LHCN-M2 (cell line): ENCODE measurements at regions not wholly inside any gene's neighbourhood (a gene's known extent, or its start where the extent isn't known, plus 50 kb on each side); places are given as distances from the start of the nearest gene placed in this dataset.
"Not testable (repeated sequence)": the region's sequence is repeated elsewhere in the genome, so short reads cannot be mapped to it uniquely, and the experiment has no call there.

Experiments
- DNase-seq: peaks from one replicate; pipeline ENCODE4 v3.0.0-alpha.2; 2012; ENCODE audit warnings: low read depth

DNA sequence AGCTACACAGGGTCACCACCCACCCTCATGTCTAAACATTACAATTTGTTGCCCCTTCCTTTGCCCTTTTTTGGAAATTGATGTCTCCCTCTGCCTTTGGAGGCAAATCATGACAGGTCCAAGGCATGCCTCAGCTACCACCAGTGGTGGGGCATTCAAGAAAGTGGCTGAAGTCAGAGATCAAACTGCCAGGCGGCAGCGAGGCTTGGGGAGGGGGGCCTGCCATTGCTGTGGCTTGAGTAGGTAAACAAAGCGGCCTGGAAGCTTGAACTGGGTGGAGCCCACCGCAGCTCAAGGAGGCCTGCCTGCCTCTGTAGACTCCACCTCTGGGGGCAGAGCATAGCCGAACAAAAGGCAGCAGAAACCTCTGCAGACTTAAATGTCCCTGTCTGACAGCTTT lies 152.0 kb upstream of the ATP2B2 start:
- DNase-seq, result not testable (repeated sequence)

DNA sequence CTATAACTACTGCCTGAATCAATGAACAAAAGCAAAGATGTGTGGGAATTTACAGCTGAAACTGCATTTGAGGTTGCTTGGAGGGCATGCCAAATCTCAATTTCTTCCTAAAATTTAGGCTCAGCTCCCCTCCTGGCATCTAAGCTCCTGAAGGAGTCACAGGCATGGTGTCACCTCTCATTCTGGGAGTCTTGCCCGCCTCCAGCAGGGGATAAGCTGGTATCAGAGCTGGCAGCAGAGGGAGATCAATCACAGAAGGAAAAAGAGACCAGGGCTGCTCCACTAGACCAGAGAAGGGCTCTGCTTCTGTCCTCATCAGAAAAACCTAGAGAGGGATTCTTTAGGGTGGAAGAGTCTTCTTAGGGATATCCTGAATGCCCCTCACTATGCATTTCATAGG lies 150.4 kb upstream of the SLC6A11 start:
- DNase-seq, result no peak

DNA sequence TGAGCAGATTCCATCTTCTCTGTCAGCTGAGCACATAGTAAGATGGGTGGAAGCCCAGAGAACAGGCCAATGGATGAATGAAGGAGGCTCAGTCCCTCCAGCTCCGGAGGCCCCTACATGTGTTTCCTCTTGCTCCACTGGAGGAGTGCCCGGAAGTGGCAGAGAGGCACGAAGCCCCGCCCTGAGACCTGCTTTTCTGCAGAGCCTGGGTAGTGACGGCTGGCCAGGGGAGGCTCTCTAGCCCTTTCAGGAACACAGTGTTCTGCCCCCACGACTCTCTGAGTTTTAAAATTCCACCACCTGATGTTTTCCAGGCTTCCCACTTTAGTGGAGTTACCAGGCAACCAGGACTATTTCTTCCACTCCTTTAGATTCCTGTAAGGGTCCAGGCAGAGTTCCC lies 149.4 kb upstream of the SLC6A11 start:
- no peak for DNase-seq

DNA sequence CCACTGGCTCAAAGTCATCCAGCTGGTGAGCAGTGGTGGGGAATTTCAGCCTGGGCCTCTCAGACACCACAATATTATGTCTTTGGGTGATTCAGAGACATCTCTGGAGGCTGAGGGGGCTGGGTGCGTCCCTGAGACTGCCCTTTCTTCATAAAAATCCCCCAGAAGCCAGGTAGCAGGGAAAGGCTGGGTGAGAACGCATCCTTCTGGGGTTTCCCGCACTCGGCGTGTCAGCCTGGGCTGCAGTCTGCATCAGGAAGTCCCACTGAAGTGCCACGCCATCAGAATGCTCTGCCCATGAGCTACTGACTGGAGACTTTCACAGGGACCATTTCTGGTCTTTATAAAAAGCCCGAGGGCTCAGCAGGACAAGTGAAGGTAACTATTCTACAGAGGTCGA lies 148.8 kb upstream of the SLC6A11 start:
- DNase-seq, result no peak

DNA sequence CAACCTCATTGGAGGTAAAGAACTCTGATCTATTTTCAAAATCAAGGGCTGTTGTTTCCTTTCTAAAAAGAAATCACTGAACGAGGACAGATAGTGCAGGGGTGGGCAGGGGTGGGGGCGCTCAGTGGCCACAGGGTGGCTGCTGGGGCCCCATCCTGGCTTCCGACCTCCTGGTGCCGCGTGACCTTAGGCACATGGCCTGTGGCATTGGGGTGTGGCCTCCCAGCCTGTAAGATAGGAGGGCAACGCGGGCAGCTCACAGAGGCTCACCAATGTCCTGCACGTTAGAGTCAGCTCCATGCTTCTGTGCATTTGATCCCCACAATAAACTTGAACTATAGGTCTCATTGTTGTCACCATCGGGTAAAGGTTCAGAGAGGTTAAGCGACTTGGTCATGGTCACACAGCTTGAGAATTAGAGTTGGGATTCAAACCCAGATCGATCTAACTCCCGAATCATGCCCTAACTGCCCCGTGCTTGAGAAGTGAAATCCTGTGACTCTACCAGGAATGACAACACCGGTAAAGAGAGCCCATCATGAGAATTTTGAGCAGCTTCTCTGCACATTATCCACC lies 148.0 kb upstream of the SLC6A11 start:
- DNase-seq, result no peak

DNA sequence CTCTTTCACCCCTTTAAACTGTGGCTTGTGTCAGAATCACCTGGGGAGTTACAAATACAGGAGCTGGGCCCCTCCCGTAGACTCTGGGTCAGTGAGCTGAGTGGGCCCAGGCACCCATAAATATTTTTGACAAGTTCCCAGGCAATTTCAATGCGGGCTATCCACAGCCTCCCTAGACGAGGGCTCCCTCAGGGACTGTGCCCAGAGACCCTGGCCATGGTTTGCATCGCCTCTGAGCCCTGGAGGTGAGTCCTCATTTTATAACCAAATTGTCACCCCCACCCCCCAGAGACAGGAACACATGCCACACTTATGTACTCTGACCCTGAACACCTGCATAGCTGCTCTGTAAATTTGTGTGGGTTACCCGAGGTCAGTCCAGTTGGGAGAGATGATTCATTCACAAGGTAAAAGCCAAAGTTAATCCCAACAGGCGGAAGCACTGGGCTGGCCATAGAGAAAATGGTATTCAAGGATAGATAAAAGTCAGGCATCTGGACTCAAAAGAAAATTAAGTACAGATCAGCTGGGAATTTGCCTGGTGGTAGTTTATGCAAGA lies 146.5 kb upstream of the SLC6A11 start:
- no peak for DNase-seq

DNA sequence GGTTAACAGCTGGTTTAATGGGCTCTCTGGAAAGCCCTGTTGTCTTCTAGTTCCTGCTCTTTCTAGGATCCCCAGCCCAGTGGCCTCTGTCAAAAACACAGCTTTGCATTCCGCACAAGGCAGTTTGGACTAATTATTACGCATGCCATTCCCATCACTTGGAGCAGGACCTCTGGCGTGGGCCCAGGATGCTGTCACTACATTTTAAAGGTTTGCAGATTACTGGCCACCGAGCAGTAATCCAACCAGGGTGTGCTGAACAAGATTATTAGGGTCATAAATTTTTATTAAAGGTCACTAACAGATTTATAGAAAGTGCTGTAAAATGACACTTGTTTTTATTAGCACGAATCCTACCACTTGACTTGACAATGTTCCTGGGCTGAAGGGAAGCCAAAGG lies 143.6 kb upstream of the SLC6A11 start:
- DNase-seq, result no peak

DNA sequence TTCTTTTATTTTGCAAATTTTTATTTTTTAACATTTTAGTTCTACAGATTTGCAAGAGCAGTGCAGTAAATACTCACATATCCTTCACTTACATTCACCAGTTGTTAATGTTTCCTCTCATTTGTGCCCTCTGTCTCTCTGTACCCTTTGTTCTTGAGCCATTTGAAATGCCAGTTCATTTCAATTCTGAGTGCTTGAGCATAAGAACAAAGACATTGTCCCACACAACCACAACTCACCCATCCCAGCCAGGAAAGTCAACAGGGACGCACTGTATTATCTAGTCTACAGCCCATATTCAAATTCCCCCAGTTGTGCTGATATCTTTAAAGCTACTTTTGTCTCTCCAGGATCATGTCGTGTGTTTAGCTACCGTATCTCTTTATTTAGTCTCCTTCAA lies 141.4 kb upstream of the SLC6A11 start:
- no peak for DNase-seq

DNA sequence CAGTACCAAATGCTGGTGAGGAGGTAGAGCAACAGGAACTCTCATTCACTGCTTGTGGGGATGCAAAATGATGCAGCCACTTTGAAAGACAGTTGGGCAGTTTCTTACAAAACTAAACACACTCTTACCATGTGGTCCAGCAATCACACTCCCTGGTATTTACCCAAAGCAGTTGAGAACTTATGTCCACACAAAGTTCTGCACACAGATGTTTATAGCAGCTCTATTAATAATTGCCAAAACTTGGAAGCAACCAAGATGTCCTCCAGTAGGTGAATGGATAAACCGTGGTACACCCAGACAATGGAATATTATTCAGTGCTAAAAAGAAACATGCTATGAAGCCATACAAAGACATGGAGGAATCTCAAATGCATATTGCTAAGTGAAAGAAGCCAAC lies 139.1 kb upstream of the SLC6A11 start:
- no peak for DNase-seq

DNA sequence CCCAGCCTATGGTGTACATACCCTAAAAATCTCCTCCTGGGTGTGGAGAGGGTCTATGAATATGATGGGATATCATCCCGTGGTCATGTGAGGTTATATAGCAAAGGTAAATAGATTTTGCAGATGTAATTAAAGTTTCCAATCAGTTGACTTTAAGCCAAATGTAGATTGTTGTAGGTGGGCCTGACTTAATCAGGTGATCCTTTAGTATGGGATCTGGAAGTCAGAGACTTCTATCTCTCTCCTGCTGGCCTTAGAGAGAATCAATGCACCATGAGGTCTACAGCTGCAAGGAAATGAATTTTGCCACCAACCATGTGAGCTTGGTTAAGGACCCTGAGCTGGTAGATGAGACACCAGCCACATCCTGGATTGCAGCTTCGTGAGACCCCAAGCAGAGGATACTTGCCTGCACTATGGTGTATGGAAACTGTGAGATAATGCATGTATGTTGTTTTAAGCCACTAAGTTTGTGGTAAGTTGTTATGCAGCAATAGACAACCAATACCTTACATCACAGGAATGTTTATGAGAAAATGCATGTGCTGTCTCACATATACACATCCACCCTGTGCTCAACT lies 137.1 kb upstream of the SLC6A11 start:
- DNase-seq, result no peak

DNA sequence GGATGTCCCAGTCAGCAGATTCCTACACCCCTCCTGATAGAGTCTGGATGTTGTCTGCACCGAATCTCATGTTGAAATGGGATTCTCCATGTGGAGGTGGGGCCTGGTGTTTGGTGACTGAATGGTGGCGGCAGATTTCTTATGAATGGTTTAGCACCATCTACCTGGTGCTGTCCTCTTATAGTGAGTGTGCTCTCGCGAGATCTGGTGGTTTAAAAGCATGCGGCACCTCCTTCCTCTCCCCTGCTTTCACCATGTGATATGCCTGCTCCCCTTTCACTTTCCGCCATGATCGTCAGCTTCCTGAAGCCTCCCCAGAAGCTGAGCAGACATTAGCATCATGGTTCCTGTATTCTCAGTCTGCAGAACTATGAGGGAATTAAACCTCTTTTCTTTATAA lies 135.2 kb upstream of the SLC6A11 start:
- DNase-seq, result no peak

DNA sequence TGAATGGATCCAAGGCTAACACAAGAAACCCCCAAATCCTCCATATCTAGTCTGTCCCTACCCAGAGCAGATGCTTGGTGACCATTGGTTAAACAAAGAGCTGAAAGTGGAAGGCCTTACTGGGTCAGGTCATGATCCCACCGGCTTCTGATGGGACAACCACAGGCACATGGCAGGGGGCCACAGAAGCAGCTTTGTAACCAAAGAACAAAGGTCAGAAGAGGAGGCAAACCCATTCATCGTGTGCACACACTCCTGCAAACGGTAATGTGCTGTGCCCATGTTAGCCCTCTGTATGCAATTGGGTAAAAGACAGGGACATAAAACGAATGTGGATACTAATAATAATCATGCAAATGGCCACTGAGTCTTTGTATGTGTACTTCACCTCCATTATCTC lies 133.3 kb upstream of the SLC6A11 start:
- no peak for DNase-seq

DNA sequence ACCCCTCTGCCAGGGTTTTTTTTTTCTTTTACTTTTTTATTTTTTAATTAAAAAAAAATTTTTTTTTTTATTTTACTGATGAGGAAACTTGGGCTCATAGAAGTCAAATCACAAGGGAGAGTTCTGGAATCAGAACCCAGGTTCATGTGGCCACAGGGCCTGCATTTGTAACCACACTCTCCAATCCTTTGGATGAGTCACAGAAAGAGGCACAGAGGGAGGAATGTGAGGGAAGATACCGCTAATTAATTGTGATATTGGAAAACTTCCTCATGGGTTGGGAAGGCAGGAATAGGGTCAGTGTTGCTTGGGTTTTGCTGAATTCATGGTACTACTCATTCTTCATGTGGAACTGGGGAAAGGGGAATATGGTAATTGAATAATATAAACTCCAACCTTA lies 132.9 kb upstream of the SLC6A11 start:
- DNase-seq, result no peak

DNA sequence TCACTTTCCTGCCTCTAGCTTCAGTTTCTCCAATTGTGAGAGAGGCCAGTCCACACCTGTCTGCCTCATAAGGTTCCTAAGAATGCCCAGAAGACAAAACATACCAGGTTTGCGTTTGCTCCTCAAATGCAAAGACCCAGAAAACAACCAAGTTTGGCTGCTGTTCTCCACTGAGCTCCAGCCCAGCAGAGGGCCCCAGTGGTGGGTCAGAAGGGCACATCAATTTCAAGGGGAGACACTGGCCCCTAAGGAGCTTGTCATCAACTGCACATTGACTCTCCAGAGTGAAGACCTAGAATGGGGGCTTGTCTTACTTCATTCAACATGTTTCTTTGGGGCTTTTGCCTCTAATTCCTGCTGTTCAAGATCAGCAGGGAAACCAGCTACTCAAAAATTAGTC lies 127.9 kb upstream of the SLC6A11 start:
- no peak for DNase-seq

DNA sequence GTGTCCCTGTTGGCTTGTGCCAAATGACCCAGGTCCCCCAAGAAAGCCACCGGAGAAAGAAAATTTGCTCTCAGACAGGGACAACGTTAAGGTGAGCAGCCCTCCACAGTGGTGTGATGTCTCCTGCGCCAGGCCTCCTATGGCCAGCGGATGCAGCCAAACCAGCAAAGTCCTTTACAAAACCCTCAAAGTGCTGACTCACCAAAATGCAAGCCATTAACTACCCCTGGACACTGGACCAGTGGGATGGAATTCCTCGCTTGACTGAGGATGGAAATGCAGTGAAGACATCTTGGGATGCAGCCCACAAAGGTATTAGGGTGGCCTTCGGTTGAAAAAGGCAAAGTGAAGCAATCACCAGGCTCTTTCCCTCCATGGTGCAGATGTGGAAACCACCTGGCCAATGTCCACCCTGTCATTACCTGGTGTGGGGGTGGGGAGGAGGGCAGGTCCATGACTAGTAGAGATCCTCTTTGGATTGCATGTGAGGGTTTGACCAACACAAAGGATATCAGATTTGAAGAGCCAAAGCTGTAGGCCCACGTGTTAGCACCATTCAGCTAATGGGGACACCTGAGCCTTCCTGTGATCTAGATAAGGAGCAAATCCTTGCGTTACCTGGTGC lies 127.4 kb upstream of the SLC6A11 start:
- DNase-seq, result no peak

DNA sequence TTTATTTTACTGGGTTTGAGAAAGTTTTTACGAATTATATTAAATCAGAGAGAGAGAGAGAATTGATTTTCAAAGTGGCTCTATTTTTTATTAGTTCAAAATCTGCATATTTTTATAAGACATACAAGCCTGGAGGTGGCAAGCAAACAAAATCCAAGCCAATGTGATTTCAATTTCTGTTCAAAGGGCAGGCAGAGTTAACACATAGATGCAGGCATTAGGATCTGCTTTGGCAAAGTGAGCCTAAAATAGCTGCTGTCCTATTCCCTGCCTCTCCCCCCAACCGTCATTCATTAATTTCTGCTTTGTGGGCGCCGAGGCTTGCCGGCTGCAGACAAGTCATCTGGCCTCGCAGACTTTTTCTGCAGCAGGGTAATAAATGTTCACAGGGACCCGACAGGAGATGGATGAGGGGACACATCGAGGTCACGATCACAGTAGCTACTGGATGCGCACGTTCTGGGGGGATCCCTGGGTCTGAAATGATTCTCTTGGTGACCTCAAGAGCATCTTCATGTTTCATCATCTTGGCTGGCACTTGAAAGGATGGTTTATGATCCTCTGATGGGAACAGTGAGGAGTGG lies 123.9 kb upstream of the SLC6A11 start:
- no peak for DNase-seq

DNA sequence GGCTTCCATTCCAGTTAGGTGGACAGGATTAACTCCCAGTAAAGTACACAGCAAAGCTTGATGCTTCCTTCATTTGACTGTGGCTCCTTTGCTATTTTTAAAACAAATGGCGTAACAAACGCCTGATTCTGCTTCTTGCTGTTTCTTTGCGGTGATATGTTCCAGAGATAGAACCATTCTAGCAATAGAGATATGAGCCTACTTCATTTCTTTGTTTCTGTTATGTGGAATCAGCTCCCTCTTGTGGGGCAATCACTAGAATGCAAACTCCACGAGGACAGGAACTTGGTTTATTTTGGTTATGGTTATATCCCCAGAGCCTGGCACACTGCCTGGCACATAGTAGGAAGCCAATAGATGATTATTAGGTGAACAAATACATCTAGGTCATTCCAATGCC lies 122.6 kb upstream of the SLC6A11 start:
- peak; percentile 9 for DNase-seq

DNA sequence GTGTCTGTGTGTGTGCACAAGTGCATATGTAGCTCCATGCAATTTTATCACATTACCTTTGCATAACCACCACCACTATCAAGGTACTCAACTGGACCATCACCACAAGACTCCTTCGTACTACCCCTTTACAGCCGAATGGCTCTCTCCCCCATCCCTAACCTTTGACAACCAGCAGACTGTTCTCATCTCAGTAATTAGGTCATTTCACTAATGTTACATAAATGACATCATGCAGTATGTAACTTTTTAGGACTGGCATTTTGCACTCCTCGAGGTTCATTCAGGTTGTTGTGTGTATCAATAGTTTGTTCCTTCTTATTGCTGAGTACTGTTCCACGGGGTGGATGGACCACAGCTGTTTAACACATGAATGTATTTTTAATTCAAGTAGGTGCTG lies 121.8 kb upstream of the SLC6A11 start:
- DNase-seq, result no peak

DNA sequence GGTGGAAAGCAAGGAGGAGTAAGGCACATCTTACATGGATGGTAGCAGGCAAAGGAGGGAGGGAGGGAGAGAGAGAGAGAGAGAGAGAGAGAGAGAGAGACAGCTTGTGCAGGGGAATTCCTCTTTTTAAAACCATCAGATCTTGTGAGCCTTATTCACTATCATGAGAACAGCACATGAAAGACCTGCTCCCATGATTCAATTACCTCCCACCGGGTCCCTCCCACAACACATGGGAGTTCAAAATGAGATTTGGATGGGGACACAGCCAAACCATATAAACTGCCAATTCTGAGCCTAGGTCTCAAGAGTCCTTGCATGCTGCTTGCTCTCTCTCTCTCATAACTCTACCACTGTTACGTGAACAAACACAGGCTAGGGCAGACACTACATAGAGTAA lies 120.8 kb upstream of the SLC6A11 start:
- not testable (repeated sequence) for DNase-seq

DNA sequence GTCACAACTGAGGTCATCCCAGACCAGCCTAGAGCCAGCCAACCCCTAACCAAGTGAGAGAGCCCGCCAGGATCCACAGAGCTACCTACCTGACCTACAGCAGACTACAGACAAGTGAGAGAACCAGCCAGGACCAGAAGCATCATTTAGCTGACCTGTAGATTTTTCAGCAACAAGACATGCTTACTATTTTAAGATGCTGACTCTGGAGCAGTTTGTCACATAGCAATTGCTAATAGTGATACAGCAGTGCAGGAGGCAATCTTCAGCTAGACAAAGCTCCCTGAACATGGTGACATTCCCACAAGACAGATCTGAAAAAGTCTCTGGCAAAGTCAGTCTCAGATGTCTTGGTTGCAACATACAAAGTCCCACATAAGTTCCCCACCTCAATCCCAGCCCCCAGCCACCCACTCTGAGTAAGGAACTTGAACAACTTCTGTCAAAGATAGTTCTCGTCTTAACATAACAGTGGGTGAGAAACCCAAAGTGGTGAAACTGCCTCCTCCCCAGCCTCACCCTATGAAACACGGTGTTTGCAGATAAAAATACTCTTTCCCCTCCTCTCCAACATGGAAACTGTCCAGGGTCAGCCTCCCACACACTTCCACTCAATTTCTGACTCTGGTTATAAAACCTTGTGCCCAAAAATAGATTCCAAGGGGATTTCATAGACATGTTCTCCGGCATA lies 120.3 kb upstream of the SLC6A11 start:
- no peak for DNase-seq

DNA sequence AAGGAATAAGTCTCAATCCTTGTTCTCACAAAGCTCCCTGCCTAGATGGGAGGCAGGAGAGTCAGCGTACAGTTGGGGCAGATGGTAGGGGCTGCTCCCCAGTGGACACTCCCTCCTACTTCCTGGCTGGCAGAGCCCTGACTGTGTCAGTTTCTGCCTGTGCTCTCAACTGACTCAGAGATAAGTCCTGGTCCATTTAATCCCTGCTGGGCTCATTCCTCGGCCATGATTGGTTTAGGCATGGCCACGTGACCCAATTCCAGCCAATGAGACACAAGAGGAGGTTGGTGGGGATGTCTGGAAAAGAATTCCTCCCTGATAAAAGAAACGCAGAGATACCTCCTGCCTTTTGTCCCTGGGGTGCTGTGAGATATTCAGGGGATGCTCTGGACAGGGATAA lies 118.1 kb upstream of the SLC6A11 start:
- DNase-seq, result peak; percentile 17

DNA sequence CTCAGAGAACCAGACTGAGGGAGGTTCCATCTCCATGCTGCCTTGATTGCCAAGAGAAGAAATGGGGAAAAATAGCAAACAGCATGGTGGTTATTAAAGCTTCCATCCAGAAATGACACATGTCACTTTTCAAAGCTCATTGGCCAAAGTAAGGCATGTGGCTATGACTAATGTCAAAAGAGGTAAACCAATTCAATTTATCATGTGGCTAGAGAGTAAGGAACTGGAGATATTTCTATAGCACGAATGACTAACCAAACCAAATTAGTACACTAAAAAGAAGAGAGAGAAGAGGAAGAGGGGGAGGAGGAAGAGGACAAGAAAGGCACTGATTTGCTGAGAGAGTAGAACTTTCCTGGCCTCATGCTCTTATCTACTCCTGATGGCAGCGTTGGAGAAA lies 115.2 kb upstream of the SLC6A11 start:
- no peak for DNase-seq
